Keratinocyte (primary cell): ENCODE measurements at regions not wholly inside any gene's neighbourhood (a gene's known extent, or its start where the extent isn't known, plus 50 kb on each side); places are given as distances from the start of the nearest gene placed in this dataset.

Source experiments
- DNase-seq: peaks from one replicate; pipeline ENCODE4 v3.0.0-alpha.2; 2011; ENCODE audit warnings: low read depth, missing footprints, low spot score
- FAIRE-seq: peaks from 2 replicates; lab custom pipeline; 2011; peaks lifted over from hg19 to GRCh38; lab: Jason Lieb, UNC
- H2AFZ ChIP-seq: 2 replicates; pipeline ENCODE4 v1.6.0; 2012; ENCODE audit warnings: low read length, control low read depth, inconsistent platforms; ENCODE audit not compliant: control insufficient read depth
- H3K27ac ChIP-seq: 2 replicates; pipeline ENCODE4 v1.5.1; 2011; ENCODE audit warnings: low read length; ENCODE audit not compliant: control insufficient read depth, insufficient read depth
- H3K27me3 ChIP-seq: 3 replicates; pipeline ENCODE4 v1.6.0; 2011; ENCODE audit warnings: low read length; ENCODE audit not compliant: control insufficient read depth, insufficient read depth; ENCODE audit errors: extremely low read depth
- H3K36me3 ChIP-seq, 2 experiments: 2 replicates in 1 of 2; 3 replicates in 1 of 2; pipeline ENCODE4 v1.5.1; 2011; ENCODE audit warnings: low read length in 2 of 2, mild to moderate bottlenecking in 1 of 2; ENCODE audit not compliant: control insufficient read depth in 2 of 2, insufficient read depth in 2 of 2; ENCODE audit errors: extremely low read depth in 1 of 2
- H3K4me1 ChIP-seq: 3 replicates; pipeline ENCODE4 v1.5.1; 2011; ENCODE audit warnings: low read length; ENCODE audit not compliant: control insufficient read depth, insufficient read depth; ENCODE audit errors: extremely low read depth
- H3K4me2 ChIP-seq: 3 replicates; pipeline ENCODE4 v1.6.0; 2011; ENCODE audit warnings: low read depth, low read length; ENCODE audit not compliant: control insufficient read depth, insufficient read depth; ENCODE audit errors: extremely low read depth
- H3K4me3 ChIP-seq, 3 experiments: fragments of 200-600 bp in 1 of 3; sonication (generic) in 1 of 3; 2 replicates in 2 of 3; 3 replicates in 1 of 3; pipeline ENCODE4 v1.5.1; 2011 to 2016; ENCODE audit warnings: low read length in 3 of 3, mild to moderate bottlenecking in 3 of 3, control low read depth in 2 of 3, inconsistent platforms in 1 of 3, low read depth in 1 of 3, mixed read lengths in 1 of 3, mixed run types in 1 of 3, moderate library complexity in 1 of 3; ENCODE audit not compliant: control insufficient read depth in 2 of 3, insufficient read depth in 2 of 3; ENCODE audit errors: extremely low read depth in 1 of 3
- H3K79me2 ChIP-seq: 2 replicates; pipeline ENCODE4 v1.6.0; 2012; ENCODE audit warnings: low read length; ENCODE audit not compliant: control insufficient read depth, insufficient read depth
- H3K9ac ChIP-seq: 3 replicates; pipeline ENCODE4 v1.6.0; 2011; ENCODE audit warnings: low read length; ENCODE audit not compliant: control insufficient read depth, insufficient read depth; ENCODE audit errors: extremely low read depth
- H3K9me1 ChIP-seq: 3 replicates; pipeline ENCODE4 v1.6.0; 2011; ENCODE audit warnings: low read length; ENCODE audit not compliant: control insufficient read depth, insufficient read depth; ENCODE audit errors: extremely low read depth
- H3K9me3 ChIP-seq: 2 replicates; pipeline ENCODE4 v1.5.1; 2012; ENCODE audit warnings: low read depth, low read length; ENCODE audit not compliant: control insufficient read depth
- H4K20me1 ChIP-seq: 3 replicates; pipeline ENCODE4 v1.6.0; 2011; ENCODE audit warnings: low read length; ENCODE audit not compliant: control insufficient read depth, insufficient read depth; ENCODE audit errors: extremely low read depth
- EZH2 ChIP-seq: IDR thresholded peaks from one replicate; pipeline ENCODE4 v1.6.1; 2012; ENCODE audit warnings: inconsistent platforms, mild to moderate bottlenecking, low read length, moderate library complexity
- dilution Hi-C: fragments of 300-500 bp; cut with MboI; formaldehyde crosslinking; loops from one replicate; pipeline ENCODE4 v1.7.0; 2020; ENCODE audit warnings: low sequenced_read_pairs; ENCODE audit not compliant: extremely low pct_ligation_motif_present
- TF ChIP-seq, protein P1 (sequence below), 3 experiments: IDR thresholded peaks in 1 of 3; conservative IDR thresholded peaks in 1 of 3; optimal IDR thresholded peaks in 1 of 3; 2 replicates in 2 of 3; 3 replicates in 1 of 3; pipeline versions ENCODE3 to v1.5.1; 2011; ENCODE audit warnings: low read length in 3 of 3, mild to moderate bottlenecking in 3 of 3, moderate library complexity in 2 of 3, control low read depth in 1 of 3, inconsistent platforms in 1 of 3; ENCODE audit not compliant: insufficient read depth in 2 of 3; ENCODE audit errors: extremely low read depth in 1 of 3

GRCh38 chr3:5489536-5489935 is 302.0 kb downstream of the EDEM1 start:
- Histone ChIP-seq H2AFZ (no peak overlapping the region), H3K9ac (no peak overlapping the region), H3K9me1 (no peaks in the 10 kb centered on the region), H3K4me3 (no peak overlapping the region), H3K4me2 (no peak overlapping the region), H3K9me3 (no peaks in the 10 kb centered on the region), H3K79me2 (no peaks in the 10 kb centered on the region), H3K36me3 (no peaks in the 10 kb centered on the region), H4K20me1 (no peaks in the 10 kb centered on the region), H3K4me1 (no peaks in the 10 kb centered on the region), H3K27ac (no peak overlapping the region), H3K27me3 (no peaks in the 10 kb centered on the region)
- FAIRE-seq (no peak), DNase-seq (no peak)
- dilution Hi-C loops, result no loop called here
- TF ChIP-seq, protein P1, sequence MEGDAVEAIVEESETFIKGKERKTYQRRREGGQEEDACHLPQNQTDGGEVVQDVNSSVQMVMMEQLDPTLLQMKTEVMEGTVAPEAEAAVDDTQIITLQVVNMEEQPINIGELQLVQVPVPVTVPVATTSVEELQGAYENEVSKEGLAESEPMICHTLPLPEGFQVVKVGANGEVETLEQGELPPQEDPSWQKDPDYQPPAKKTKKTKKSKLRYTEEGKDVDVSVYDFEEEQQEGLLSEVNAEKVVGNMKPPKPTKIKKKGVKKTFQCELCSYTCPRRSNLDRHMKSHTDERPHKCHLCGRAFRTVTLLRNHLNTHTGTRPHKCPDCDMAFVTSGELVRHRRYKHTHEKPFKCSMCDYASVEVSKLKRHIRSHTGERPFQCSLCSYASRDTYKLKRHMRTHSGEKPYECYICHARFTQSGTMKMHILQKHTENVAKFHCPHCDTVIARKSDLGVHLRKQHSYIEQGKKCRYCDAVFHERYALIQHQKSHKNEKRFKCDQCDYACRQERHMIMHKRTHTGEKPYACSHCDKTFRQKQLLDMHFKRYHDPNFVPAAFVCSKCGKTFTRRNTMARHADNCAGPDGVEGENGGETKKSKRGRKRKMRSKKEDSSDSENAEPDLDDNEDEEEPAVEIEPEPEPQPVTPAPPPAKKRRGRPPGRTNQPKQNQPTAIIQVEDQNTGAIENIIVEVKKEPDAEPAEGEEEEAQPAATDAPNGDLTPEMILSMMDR (optimal IDR thresholded peaks at IDR 0.05 in 1 of 3, IDR thresholded peaks at IDR 0.05 in 1 of 3, conservative IDR thresholded peaks at IDR 0.05 in 1 of 3; ENCODE audit: extremely low read depth in 1 of 3, insufficient read depth in 2 of 3, low read length in 3 of 3), result no peak
- no peak for TF ChIP-seq EZH2

DNA sequence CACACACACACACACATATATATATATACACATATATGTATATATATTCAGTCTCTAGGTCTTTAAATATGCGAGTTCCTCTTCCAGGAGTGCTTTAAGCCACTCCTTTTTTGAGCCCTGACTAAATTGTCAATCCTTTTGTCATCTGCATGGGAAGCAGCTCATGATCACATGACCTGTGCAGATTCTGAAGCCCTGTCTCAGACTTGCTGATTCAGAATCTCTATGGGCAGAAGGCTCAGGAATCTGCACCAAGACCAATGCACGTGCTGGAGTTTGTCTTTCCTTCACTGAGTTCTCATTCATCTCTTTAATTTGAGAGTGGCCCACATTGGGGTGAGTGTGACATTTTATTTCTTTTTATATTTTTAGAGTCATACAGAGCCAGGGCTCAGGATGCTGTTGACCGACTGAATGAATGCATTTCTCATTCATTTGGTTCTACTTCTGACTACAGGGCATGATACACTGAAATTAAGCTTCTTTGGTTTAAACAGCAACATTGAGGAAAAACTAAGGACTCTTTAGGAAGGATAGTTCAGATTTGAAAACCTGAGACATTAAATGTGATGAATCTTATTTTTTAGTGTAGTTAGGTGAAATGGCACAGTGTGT is 307.5 kb downstream of the EDEM1 start:
- DNase-seq, result no peak
- Histone ChIP-seq H3K4me1 (no peaks in the 10 kb centered on the region), H3K79me2 (no peaks in the 10 kb centered on the region), H4K20me1 (no peaks in the 10 kb centered on the region), H3K4me2 (no peak overlapping the region), H3K36me3 (no peaks in the 10 kb centered on the region), H3K4me3 (no peak overlapping the region), H3K9me3 (no peaks in the 10 kb centered on the region), H2AFZ (no peak overlapping the region), H3K27me3 (no peaks in the 10 kb centered on the region), H3K27ac (no peak overlapping the region), H3K9ac (no peak overlapping the region), H3K9me1 (no peaks in the 10 kb centered on the region)
- no peak for TF ChIP-seq EZH2
- TF ChIP-seq, protein P1 (optimal IDR thresholded peaks at IDR 0.05 in 1 of 3, IDR thresholded peaks at IDR 0.05 in 1 of 3, conservative IDR thresholded peaks at IDR 0.05 in 1 of 3; ENCODE audit: extremely low read depth in 1 of 3, insufficient read depth in 2 of 3, low read length in 3 of 3), result no peak
- no peak for FAIRE-seq
- dilution Hi-C loops, result no loop called here
